Superior temporal gyrus (tissue), 1 donor: ENCODE measurements at regions not wholly inside any gene's neighbourhood (a gene's known extent, or its start where the extent isn't known, plus 50 kb on each side); places are given as distances from the start of the nearest gene placed in this dataset.
"Not testable (repeated sequence)": the region's sequence is repeated elsewhere in the genome, so short reads cannot be mapped to it uniquely, and the experiment has no call there.

Source experiments
- DNase-seq: peaks from one replicate; pipeline ENCODE4 v3.0.0-alpha.2; 2016; ENCODE audit errors: extremely low spot score

DNA sequence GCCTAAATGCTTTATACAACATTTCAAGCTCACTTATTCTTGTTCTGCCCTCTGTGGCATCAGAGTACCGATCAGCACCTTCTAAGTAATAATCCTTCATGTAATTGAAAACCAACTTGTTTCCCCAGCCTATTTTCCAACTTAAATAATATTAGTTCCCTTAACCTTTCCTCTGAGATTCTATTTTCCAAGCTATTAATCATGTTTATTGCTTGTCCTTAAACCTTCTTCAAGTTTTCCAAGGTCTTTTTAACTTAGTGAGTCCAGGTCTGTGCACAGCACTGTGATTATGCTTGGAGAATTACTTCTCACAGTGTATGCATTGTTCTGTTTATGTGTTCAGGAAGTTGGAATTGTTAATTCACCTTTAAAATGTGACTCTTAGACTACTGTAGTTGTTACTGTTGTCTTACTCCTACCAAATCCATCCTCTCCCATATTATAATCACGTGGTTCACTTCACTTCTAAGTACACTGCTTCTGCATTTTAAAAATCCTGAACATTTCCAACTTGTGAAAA is 1039.3 kb upstream of the FOXG1 start:
- DNase-seq, result no peak

DNA sequence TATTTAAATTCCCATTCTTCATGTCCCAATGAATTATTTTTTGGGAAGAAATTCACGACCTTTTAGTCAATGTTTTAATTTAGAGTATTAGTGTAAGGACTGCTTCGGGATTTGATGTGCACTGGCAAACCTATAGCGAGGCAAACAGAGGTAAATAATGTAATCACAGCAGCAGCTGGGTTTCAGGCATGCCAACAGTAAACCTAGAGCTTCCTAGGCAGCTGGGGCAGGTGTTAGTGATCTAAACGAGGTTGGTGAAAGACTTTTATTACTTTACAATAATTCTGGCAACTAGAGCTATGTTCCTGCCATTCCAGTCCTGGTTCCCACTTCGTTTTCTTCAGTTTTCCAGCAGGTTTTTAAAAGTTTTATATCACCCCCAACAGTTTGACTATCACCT is 1036.4 kb upstream of the FOXG1 start:
- DNase-seq, result no peak

DNA sequence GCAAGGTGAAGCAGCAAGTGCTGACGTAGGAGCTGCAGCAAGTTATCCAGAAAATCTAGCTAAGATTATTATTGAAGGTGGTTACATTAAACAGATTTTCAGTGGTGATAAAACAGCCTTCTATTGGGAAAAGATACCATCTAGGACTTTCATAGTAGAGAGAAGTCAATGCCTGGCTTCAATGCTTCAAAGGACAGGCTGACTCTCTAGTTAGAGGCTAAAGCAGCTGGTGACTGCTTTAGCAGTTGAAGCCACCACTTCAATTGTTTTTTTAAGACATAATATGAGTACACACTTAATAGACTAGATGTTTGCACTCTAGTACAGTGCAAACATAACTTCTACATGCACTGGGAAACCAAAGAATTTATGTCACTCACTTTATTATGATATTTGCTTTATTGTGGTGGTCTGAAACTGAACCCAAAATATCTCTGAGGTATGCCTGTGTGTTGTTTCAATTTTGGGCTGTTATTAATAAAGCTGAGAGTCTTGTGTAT is 1026.9 kb upstream of the FOXG1 start:
- no peak for DNase-seq

DNA sequence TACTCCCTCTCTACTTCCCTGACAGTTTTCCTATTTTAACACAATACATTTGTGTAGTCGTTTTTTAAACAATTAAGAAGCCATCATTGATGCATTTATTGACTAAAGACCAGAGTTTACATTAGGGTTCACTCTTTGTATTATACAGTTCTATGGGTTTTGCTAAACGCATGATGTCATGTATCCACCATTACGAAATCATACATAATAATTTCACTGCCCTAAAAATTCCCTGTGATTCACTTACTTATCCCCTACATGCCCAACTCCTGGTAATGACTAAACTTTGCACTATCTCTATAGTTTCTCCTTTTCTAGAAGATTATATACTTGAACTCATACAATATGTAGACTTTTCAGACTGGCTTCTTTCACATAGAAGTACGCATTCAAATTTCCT is 1016.5 kb upstream of the FOXG1 start:
- no peak for DNase-seq

DNA sequence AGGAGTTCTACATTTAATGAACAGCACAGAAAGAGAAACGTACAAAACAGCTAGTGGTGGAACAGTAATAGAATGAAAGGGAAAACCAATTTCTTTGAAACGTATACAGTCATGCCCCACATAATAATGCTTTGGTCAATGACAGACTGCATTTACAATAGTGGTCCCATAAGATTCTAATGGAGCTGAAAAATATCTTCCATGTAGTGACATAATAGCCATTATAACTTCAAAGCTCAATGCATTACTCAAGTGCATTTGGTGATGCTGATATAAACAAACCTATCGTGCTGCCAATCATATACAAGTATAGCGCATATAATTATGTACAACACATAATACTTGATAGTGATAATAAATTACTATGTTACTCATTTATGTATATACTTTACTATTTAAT is 1008.9 kb upstream of the FOXG1 start:
- DNase-seq, result not testable (repeated sequence)

DNA sequence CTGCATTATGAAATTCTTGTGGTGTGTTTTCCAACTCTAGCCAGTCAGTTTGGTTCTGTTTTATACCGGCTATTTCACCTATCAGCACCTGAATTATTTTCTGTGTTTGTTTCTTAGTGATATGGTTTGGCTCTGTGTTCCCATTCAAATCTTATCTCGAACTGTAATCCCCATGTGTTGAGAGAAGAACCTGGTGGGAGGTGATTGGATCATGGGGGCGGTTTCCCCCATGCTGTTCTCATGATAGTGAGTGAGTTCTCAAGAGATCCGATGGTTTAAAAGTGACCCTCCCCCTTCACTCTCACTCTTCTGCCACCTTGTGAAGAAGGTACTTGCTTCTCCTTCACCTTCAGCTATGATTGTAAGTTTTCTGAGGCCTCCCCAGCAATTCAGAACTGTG is 1006.2 kb upstream of the FOXG1 start:
- not testable (repeated sequence) for DNase-seq

DNA sequence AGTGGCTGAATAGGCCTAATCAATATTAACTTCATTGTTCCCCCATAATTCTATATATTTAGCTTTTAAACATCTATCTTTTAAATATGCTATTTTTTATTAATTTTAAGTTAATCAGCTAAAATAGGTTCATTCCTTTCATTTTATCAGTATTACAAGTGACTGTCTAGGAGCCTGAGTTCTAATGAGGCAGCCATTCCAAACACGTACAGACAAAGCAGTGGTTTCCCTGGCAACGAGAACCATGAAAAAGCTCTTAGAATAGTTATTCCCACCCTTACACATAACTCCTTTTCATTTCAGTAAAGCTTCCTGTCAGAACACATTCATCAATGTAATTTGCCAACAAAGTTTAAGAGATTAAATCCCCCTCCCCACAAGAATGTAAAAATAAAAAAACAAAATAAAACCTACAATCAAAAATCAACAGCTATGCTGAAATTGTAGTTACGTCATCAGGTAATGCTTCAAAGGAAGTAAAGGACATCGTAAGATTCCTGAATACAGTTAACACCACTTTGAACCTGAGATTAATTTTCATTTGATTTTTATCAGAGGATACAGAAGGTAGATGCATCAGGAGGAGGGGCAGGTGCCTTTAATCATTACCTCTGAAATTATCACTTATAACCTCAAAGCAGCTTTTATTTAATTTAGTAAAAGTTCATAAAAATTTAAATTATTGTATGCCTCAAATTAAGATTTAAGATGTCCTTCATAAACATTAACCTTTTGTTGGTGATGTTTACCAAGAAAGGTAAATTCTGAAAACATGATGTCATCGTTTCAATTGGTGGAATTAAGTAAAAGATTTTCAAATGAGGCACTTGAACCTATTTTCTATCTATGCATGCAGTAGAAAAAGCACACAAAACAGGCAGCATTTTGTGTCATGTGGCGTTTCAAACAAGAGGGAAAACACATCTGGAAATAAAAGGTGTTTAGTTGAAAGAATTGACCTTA is 967.2 kb upstream of the FOXG1 start:
- DNase-seq, result not testable (repeated sequence)

DNA sequence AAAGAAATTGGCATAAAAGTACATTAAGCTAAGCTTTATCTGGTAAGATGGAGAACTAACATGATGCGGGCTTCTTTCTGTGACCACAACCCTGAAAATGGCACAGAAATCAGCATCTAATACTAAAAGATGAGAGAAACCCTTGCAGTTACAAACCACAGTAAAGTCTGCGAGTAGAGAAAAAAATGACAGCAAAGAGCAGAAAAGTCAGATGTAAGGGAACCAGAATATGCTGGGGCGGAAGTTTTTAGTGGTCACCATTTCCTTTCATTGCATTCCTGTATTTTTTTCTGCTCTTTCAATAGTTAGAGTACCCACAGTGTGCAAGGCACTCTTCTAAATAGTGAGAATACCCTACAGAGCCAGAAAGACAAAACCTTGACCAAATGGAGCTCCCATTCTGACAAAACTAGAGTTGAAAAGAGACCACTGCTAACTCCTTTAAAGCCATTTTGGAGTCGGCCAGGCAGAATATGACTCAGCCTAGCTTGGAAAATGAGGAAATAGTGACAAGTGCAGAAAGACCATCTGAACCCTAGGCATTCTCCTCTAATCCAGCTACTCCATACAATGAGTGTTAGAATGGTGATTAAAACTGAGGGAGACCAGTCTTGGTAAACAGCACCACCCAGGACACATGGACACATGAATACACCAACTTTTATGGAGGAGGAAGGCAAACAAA is 948.7 kb upstream of the FOXG1 start:
- DNase-seq, result not testable (repeated sequence)

DNA sequence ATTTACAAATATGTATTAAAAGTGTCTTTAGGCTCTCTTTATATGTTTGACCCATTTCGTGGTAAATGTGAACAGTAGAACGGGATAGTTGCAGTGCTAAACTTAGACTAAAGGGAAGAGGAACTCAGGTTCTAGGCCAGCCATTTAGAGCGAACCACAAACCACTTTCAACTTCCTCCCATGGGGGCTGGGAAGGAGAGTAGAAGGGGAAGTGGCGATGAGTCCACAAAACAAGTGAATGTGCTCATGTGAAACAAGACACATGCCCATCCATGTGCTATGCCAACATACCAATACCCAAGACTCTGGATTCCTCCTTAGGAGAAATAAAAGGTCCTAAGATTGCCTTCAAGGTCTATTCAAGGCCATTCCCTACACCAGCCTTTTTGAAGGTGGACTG is 940.4 kb upstream of the FOXG1 start:
- not testable (repeated sequence) for DNase-seq

DNA sequence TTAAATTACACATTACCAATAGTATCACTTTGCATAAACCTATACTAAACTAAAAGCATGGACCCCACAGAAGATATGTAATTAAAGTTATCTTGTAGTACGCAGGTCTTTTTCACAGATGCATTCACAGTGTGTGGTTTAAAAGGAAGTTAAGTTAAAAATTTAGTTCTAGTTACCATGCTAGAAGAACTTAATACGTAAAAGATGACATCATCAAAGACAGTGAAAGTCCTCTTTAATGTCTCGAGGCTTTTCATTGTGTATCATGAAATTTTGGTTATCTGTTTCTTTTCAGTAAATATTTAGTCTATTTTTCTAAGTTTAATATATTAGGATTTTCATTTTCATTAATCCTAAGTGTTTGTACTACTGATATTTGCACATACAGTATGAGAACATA is 934.6 kb upstream of the FOXG1 start:
- DNase-seq, result not testable (repeated sequence)

DNA sequence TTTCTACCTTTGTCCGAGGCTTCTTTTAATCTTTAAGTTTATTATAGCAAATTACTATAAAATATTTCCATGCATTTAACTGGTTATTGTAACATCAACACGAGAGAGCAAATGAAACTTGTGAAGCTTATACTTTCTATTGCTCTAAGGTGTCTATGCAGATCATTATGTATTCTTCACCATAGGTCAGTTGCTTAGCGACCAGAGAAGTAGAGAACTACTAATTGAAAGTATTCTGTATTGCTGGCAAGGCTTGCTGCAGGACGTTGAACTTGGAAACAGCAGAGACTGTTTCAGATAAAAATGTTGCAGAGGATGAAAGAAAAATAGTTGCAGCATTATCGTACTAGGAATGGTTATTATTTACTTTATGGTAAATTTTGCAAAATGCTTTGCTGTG is 933.6 kb upstream of the FOXG1 start:
- not testable (repeated sequence) for DNase-seq

DNA sequence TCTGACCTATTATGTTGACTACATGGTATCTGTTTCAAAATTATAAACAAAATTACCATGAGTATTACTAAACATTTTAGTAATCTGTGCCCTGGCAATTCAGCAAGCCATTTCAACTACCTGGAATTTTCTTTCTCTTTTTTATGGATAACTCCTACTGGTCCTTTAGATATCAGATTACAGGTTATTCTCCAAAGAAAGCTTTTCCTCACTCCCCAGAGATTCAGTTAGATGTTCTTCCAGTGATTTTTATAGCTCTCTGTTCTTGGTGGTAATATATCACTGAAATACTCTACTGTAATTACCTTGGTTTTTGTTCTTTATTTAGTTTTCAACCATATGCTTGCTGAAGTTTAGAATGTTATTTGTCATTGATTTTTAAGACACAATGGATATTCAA is 930.2 kb upstream of the FOXG1 start:
- no peak for DNase-seq

DNA sequence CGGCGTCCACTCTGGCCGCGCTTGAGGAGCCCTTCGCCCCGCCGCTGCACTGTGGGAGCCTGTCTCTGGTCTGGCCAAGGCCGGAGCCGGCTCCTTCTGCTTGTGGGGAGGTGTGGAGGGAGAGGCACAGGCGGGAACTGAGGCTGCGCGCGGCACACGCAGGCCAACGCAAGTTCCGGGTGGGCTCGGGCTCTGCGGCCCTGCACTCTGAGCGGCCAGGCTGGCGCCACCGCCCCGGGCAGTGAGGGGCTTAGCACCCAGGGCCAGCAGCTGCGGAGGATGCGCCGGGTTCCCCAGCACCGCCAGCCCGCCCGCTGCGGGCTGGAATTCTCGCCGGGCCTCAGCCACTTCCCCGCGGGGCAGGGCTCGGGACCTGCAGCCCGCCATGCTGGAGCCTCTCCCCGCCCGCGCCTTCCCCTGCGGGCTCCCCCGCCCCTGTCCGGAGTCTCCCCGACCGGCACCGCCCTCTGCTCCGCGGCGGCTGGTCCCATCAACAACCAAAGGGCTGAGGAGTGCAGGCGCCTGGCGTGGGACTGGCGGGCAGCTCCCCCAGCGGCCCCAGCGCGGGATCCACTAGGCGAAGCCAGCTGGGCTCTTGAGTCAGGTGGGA is 921.2 kb upstream of the FOXG1 start:
- no peak for DNase-seq

DNA sequence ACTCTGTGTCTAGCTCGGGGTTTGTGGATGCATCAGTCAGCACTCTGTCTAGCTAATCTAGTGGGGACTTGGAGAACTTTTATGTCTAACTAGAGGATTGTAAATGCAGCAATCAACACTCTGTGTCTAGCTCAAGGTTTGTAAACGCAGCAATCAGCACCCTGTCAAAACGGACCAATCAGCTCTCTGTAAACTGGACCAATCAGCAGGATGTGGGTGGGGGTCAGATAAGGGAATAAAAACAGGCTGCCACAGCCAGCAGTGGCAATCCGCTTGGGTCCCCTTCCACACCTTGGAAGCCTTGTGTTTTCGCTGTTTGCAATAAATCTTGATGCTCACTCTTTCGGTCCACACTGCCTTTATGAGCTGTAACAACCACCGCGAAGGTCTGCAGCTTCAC is 920.7 kb upstream of the FOXG1 start:
- DNase-seq, result no peak

DNA sequence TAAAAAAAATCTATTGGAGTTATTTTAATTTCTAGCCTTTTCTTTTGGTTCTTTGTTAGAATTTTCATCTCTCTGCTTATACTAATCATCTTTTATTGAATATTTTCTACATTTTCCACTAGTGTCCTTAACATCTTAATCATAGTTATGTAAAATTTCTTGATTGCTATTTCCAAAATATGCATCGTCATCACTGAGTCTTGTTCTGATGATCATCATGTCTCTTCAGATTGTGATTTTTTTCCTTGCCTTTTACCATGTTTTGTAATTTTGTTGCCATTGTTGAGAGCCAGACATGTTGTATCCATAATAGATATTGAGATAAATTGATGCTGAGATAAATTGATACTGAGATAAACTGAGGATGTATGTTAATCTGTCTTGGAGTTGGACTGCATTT is 919.1 kb upstream of the FOXG1 start:
- not testable (repeated sequence) for DNase-seq

DNA sequence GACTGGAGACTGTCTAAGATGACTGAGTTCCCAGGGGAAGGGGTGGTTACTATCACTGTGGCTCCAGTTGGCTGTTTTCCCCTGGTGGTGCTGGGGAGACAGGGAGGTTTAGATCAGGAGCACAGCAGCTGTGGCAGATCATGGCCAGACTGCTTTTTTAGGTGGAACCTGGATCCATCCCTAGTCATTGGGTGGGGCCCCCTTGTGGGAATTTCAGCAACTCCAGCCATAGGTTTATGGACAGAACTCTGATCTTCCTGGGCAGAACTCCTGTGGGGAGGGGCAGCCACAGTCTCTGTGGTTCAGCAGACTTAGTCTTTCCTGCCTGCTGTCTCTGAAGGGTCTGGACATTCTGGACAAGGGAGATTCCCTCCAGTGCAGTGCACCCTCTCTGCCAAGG is 917.4 kb upstream of the FOXG1 start:
- not testable (repeated sequence) for DNase-seq

DNA sequence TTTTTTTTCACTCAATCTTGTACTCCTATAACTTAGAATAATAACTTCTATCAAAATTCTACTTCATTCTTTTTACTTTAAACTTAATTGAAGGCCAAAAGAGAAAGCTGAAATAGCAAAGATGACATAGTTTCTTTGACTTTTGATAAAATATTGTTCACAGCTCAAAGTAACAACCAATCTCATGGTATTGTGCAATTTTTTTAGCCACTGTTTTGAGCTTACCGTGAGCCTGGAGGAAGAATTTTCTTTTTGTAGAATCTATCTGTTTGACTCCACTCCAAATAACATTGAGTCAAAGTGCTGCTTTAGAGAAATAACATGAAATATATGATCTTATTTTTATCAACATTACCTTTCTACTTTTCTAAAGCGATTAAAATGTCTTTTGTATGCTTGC is 903.9 kb upstream of the FOXG1 start:
- no peak for DNase-seq

DNA sequence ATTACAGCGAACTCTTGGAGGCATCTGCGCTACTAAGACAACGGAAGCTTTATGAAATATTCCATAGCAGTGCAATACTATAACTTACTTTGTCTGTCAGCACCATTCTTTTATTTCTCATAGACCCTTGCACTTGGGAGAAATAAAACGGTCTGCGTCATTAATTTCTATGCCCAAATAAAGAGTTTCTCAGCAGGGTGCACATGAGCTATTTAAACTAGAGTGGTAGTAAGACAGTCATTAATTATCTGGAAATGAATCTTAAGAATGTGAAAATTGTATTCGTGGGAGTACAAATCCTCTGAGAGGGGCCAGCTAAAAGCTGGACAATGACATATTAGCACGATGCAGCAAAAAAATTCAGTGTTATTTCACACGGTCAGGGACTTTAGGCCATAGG is 903.4 kb upstream of the FOXG1 start:
- no peak for DNase-seq

DNA sequence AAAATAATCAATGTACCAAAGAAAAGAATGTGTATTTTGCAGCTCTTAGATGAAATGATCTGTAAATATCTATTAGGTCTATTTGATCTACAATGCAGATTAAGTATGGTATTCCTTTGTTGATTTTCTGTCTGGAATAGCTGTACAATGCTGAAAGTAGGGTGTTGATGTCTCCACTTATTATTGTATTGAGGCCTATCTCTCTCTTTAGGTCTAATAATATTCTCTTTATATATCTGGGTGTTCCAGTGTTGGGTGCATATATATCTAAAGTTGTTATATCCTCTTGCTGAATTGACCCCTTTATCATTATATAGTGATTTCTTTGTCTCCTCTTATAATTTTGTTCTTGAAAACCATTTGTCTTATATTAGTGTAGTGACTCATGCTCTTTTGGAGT is 885.5 kb upstream of the FOXG1 start:
- DNase-seq, result no peak

DNA sequence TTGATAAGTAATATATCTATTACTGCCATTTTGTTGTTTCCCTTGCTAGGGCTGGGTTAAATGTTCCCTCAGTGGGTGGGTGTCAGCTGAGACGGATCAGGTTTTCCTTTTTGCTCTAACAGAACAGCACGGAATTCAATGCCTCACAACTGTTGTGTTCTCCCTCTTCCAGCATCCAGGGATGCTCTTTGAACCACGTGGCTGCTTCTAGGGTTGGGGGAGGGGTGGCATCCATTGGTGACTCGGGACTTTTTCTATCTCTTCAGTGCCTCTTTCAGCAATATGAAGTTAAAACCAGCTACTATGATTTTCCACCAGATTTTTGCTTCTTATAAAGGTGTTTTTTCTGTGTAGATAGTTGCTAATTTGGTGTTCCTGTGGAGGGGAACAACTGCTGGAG is 884.9 kb upstream of the FOXG1 start:
- DNase-seq, result no peak

DNA sequence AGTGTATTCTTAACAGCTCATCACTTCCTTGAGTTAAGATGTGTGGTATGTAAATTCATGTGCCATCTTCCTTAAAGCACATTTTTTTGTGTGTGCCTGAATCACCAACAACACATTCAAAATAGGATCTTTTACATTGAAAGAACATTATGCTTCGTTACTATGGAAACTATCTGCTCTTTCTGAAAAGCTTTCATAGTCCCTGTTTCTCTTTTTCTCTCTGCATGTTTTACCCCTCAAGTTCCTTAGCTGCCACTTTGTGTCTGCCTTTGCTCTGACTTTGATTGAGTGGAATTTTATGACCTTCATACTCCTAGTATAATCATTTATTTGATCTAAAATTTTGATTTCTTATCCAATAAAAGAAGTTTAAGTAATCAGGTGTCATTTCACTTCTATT is 880.3 kb upstream of the FOXG1 start:
- DNase-seq, result peak; percentile 48

DNA sequence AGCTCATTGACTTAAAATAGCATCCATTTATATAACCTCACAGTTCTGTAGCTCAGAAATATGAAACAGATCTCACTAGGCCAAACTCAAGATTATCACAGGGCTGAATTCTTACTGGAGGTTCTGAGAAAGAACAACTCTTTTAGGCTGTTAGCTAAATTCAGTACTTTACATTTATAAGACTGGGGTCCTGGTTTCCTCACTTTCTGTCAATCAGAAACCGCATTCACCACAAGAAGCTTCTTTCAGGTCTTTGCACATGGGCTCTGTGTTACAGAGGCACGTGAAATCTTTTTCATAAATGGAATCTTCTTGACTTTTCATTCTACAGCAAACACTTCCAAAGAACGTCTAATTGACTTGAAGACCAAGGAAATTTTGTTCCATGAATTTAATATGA is 876.3 kb upstream of the FOXG1 start:
- DNase-seq, result peak; percentile 38
